Neuronal stem cell (in vitro differentiated cells): ENCODE measurements at regions not wholly inside any gene's neighbourhood (a gene's known extent, or its start where the extent isn't known, plus 50 kb on each side); places are given as distances from the start of the nearest gene placed in this dataset.
A peak's percentile ranks its signal among the peaks of the same experiment; 100 is the strongest.

ENCODE experiments used
- DNase-seq: peaks from one replicate; pipeline ENCODE4 v3.0.0-alpha.2; 2013; ENCODE audit warnings: low spot score
- H2AFZ ChIP-seq: one replicate; pipeline ENCODE4 v1.6.1; 2013; ENCODE audit warnings: mild to moderate bottlenecking, low read length, inconsistent platforms
- H2AK5ac ChIP-seq: 2 replicates; pipeline ENCODE4 v1.6.1; 2013; ENCODE audit warnings: low read depth, mild to moderate bottlenecking, inconsistent platforms, low read length, moderate library complexity, mixed read lengths
- H2BK120ac ChIP-seq: 2 replicates; pipeline ENCODE4 v1.6.1; 2013; ENCODE audit warnings: low read depth, mild to moderate bottlenecking, inconsistent platforms, low read length, moderate library complexity, mixed read lengths
- H2BK12ac ChIP-seq: one replicate; pipeline ENCODE4 v1.6.1; 2013; ENCODE audit warnings: low read length, inconsistent platforms
- H2BK15ac ChIP-seq: 2 replicates; pipeline ENCODE4 v1.6.1; 2013; ENCODE audit warnings: mild to moderate bottlenecking, low read length, inconsistent platforms, mixed read lengths
- H2BK5ac ChIP-seq: one replicate; pipeline ENCODE4 v1.6.1; 2013; ENCODE audit warnings: inconsistent platforms, mild to moderate bottlenecking, low read length, moderate library complexity
- H3K14ac ChIP-seq: one replicate; pipeline ENCODE4 v1.6.1; 2013; ENCODE audit warnings: low read length, inconsistent platforms
- H3K18ac ChIP-seq: 2 replicates; pipeline ENCODE4 v1.6.1; 2013; ENCODE audit warnings: low read length, inconsistent platforms
- H3K23ac ChIP-seq: 2 replicates; pipeline ENCODE4 v1.6.1; 2013; ENCODE audit warnings: low read depth, mild to moderate bottlenecking, mixed read lengths, low read length, inconsistent platforms; ENCODE audit not compliant: poor library complexity
- H3K27ac ChIP-seq: replicated peaks from 3 replicates; pipeline ENCODE4 v1.5.1; 2013; ENCODE audit warnings: low read length, inconsistent platforms
- H3K27me3 ChIP-seq, 3 experiments: 2 replicates each; pipeline ENCODE4 v1.6.1; 2013; ENCODE audit warnings: low read length in 3 of 3, mild to moderate bottlenecking in 2 of 3, inconsistent platforms in 1 of 3, low read depth in 1 of 3, mixed read lengths in 1 of 3, moderate library complexity in 1 of 3; ENCODE audit not compliant: control insufficient read depth in 3 of 3, insufficient read depth in 3 of 3
- H3K36me3 ChIP-seq, 2 donors: replicated peaks in 1 of 2; 2 replicates each; pipeline ENCODE4 v1.6.1; 2013; ENCODE audit warnings: low read length in 2 of 2; ENCODE audit not compliant: control insufficient read depth in 2 of 2, insufficient read depth in 2 of 2
- H3K4ac ChIP-seq: 2 replicates; pipeline ENCODE4 v1.6.1; 2013; ENCODE audit warnings: inconsistent platforms, mild to moderate bottlenecking, low read length, moderate library complexity
- H3K4me1 ChIP-seq, 2 donors: 1 replicate in 1 of 2; 2 replicates in 1 of 2; pipeline ENCODE4 v1.6.1; 2013; ENCODE audit warnings: low read length in 2 of 2, low read depth in 1 of 2; ENCODE audit not compliant: control insufficient read depth in 2 of 2, insufficient read depth in 1 of 2
- H3K4me2 ChIP-seq: one replicate; pipeline ENCODE4 v1.6.1; 2013; ENCODE audit warnings: mild to moderate bottlenecking, low read length, inconsistent platforms; ENCODE audit not compliant: insufficient read depth, poor library complexity, severe bottlenecking
- H3K4me3 ChIP-seq, 2 donors: 2 replicates each; pipeline ENCODE4 v1.5.1; 2013; ENCODE audit warnings: low read length in 2 of 2, mild to moderate bottlenecking in 2 of 2, inconsistent platforms in 1 of 2, moderate library complexity in 1 of 2
- H3K79me1 ChIP-seq: one replicate; pipeline ENCODE4 v1.6.1; 2013; ENCODE audit warnings: low read depth, mild to moderate bottlenecking, inconsistent platforms, low read length, moderate library complexity
- H3K9ac ChIP-seq: one replicate; pipeline ENCODE4 v1.6.1; 2013; ENCODE audit warnings: mild to moderate bottlenecking, low read depth, low read length, inconsistent platforms; ENCODE audit not compliant: poor library complexity
- H3K9me3 ChIP-seq, 2 donors: replicated peaks in 1 of 2; 2 replicates each; pipeline versions ENCODE3 to v1.6.1; 2013; ENCODE audit warnings: low read length in 2 of 2, mild to moderate bottlenecking in 2 of 2, inconsistent platforms in 1 of 2, low read depth in 1 of 2, mixed read lengths in 1 of 2, moderate library complexity in 1 of 2; ENCODE audit not compliant: control insufficient read depth in 2 of 2, insufficient read depth in 1 of 2
- H4K8ac ChIP-seq: one replicate; pipeline ENCODE4 v1.6.1; 2013; ENCODE audit warnings: low read depth, mild to moderate bottlenecking, inconsistent platforms, low read length, moderate library complexity
- H4K91ac ChIP-seq: one replicate; pipeline ENCODE4 v1.6.1; 2013; ENCODE audit warnings: low read length, low read depth, mild to moderate bottlenecking, inconsistent platforms; ENCODE audit not compliant: poor library complexity
- WGBS, 2 donors: extraction: QIAGEN DNeasy Blood & Tissue Kit; methylation state at CpG; one replicate each; pipeline ENCODE4 v1.1.7; 2013; ENCODE audit warnings: missing lambda C conversion rate in 2 of 2, mixed read lengths in 1 of 2; ENCODE audit not compliant: insufficient read length in 2 of 2, insufficient replicate concordance in 1 of 2; ENCODE audit errors: extremely low coverage in 2 of 2; 5-methylcytosine and 5-hydroxymethylcytosine counted together

GRCh38 chr7:82678716-82679115 lies 235.1 kb upstream of the CACNA2D1 start:
- Histone ChIP-seq H3K14ac (no peak overlapping the region), H2BK120ac (no peak overlapping the region), H2BK5ac (no peak overlapping the region), H3K18ac (no peak overlapping the region), H3K4me3 (no peak overlapping the region), H3K79me1 (no peaks in the 10 kb centered on the region), H3K27me3 (no peaks in the 10 kb centered on the region), H2AFZ (peak overlapping the region; percentile 72), H3K9me3 (no peaks in the 10 kb centered on the region), H2AK5ac (no peak overlapping the region), H3K4ac (no peak overlapping the region), H3K27ac (no peak overlapping the region), H3K23ac (no peak overlapping the region), H2BK12ac (no peak overlapping the region), H2BK15ac (no peak overlapping the region), H4K8ac (no peak overlapping the region), H3K36me3 (no peaks in the 10 kb centered on the region), H3K4me2 (no peak overlapping the region), H3K4me1 (peaks cover 0 to 2% of the 10 kb centered on the region in 2 donors), H4K91ac (no peak overlapping the region), H3K9ac (no peak overlapping the region)
- no CpG with 5 or more reads among the region's 2 CpGs for WGBS, 2 donors
- DNase-seq = no peak

GRCh38 chr7:82678259-82678658 lies 234.7 kb upstream of the CACNA2D1 start:
- Histone ChIP-seq H2BK12ac (no peak overlapping the region), H2BK120ac (no peak overlapping the region), H3K18ac (no peak overlapping the region), H2BK15ac (no peak overlapping the region), H3K27ac (no peak overlapping the region), H3K4me1 (peaks cover 0 to 2% of the 10 kb centered on the region in 2 donors), H2AFZ (peak overlapping the region; percentile 72), H3K9ac (no peak overlapping the region), H4K8ac (no peak overlapping the region), H3K4me3 (no peak overlapping the region), H3K9me3 (no peaks in the 10 kb centered on the region), H2AK5ac (no peak overlapping the region), H3K36me3 (no peaks in the 10 kb centered on the region), H4K91ac (no peak overlapping the region), H2BK5ac (no peak overlapping the region), H3K4ac (no peak overlapping the region), H3K79me1 (no peaks in the 10 kb centered on the region), H3K23ac (no peak overlapping the region), H3K4me2 (no peak overlapping the region), H3K27me3 (no peaks in the 10 kb centered on the region), H3K14ac (no peak overlapping the region)
- no CpG with 5 or more reads among the region's 6 CpGs for WGBS, 2 donors
- no peak for DNase-seq

- Histone ChIP-seq H3K9ac (no peak overlapping the region), H3K4me3 (no peak overlapping the region), H2BK15ac (no peak overlapping the region), H3K4ac (no peak overlapping the region), H3K36me3 (no peaks in the 10 kb centered on the region), H4K91ac (no peak overlapping the region), H3K27ac (no peak overlapping the region), H2BK5ac (no peak overlapping the region), H3K4me1 (peaks cover 0 to 2% of the 10 kb centered on the region in 2 donors), H3K18ac (no peak overlapping the region), H3K14ac (no peak overlapping the region), H3K9me3 (no peaks in the 10 kb centered on the region), H2AFZ (no peak overlapping the region), H4K8ac (no peak overlapping the region), H2BK12ac (no peak overlapping the region), H2AK5ac (no peak overlapping the region), H3K4me2 (no peak overlapping the region), H3K79me1 (no peaks in the 10 kb centered on the region), H3K23ac (no peak overlapping the region), H3K27me3 (no peaks in the 10 kb centered on the region), H2BK120ac (no peak overlapping the region)
- no CpG with 5 or more reads among the region's 2 CpGs for WGBS, 2 donors
- DNase-seq = no peak
These were observed 233.9 kb upstream of the CACNA2D1 start for GRCh38 chr7:82677493-82677892.

GRCh38 chr7:82676777-82677463 lies 233.3 kb upstream of the CACNA2D1 start:
- no peak overlapping the region for H3K27ac ChIP-seq
- WGBS, 2 donors = no CpG with 5 or more reads among the region's 5 CpGs
- no peak overlapping the region for H2BK5ac ChIP-seq
- H3K4me3 ChIP-seq = no peak overlapping the region
- H3K9ac ChIP-seq = no peak overlapping the region
- no peaks in the 10 kb centered on the region for H3K79me1 ChIP-seq
- H3K14ac ChIP-seq = no peak overlapping the region
- no peaks in the 10 kb centered on the region for H3K27me3 ChIP-seq
- H2BK15ac ChIP-seq = no peak overlapping the region
- no peak overlapping the region for H2BK120ac ChIP-seq
- peaks cover 0 to 2% of the 10 kb centered on the region in 2 donors for H3K4me1 ChIP-seq
- H4K91ac ChIP-seq = no peak overlapping the region
- H2BK12ac ChIP-seq = no peak overlapping the region
- H3K23ac ChIP-seq = no peak overlapping the region
- no peaks in the 10 kb centered on the region for H3K36me3 ChIP-seq
- no peak overlapping the region for H3K18ac ChIP-seq
- no peaks in the 10 kb centered on the region for H3K9me3 ChIP-seq
- H3K4me2 ChIP-seq = no peak overlapping the region
- no peak overlapping the region for H2AK5ac ChIP-seq
- H2AFZ ChIP-seq = no peak overlapping the region
- DNase-seq = no peak
- no peak overlapping the region for H3K4ac ChIP-seq
- no peak overlapping the region for H4K8ac ChIP-seq
